ENCODE measurements at regions not wholly inside any gene's neighbourhood (a gene's known extent, or its start where the extent isn't known, plus 50 kb on each side); places are given as distances from the start of the nearest gene placed in this dataset.

DNA sequence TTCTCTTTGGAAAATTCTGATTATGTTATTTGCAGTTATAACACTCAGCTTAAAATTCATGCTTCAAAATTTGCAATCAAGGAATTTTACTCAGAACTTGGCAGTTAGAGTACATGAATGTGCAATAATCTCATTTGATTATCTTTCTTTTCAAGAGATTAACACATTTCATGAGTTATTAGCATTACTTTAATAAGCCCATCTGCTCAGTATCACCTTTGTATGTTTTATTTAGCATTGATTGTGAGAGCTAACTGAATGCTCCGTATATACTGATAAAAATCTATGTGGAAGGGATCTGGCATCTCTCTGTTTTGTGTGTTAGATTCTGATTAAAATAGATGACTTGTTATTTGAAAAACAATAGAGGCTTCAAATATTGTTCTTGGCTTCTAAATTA, 55.6 kb upstream of the CPNE8 start:
- TF ChIP-seq, protein P1, sequence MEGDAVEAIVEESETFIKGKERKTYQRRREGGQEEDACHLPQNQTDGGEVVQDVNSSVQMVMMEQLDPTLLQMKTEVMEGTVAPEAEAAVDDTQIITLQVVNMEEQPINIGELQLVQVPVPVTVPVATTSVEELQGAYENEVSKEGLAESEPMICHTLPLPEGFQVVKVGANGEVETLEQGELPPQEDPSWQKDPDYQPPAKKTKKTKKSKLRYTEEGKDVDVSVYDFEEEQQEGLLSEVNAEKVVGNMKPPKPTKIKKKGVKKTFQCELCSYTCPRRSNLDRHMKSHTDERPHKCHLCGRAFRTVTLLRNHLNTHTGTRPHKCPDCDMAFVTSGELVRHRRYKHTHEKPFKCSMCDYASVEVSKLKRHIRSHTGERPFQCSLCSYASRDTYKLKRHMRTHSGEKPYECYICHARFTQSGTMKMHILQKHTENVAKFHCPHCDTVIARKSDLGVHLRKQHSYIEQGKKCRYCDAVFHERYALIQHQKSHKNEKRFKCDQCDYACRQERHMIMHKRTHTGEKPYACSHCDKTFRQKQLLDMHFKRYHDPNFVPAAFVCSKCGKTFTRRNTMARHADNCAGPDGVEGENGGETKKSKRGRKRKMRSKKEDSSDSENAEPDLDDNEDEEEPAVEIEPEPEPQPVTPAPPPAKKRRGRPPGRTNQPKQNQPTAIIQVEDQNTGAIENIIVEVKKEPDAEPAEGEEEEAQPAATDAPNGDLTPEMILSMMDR (IDR thresholded peaks at IDR 0.05): no peak
- TF ChIP-seq POLR2A (IDR thresholded peaks at IDR 0.05): no peak
